OCI-LY1 (cell line): ENCODE measurements at regions not wholly inside any gene's neighbourhood (a gene's known extent, or its start where the extent isn't known, plus 50 kb on each side); places are given as distances from the start of the nearest gene placed in this dataset.

Experiments
- H2AFZ ChIP-seq: fragments of 200-600 bp; sonication (generic), shearing (Covaris generic); 2 replicates; pipeline ENCODE4 v1.6.0; 2014; ENCODE audit warnings: antibody characterized with exemption, mild to moderate bottlenecking, low read length
- H3F3A ChIP-seq: fragments of 200-600 bp; sonication (generic), shearing (Covaris generic); 2 replicates; pipeline ENCODE4 v1.6.0; 2014; ENCODE audit warnings: mild to moderate bottlenecking, antibody characterized with exemption, low read length, moderate library complexity; ENCODE audit not compliant: insufficient read depth
- H3K27ac ChIP-seq: fragments of 200-600 bp; sonication (generic); 2 replicates; pipeline ENCODE4 v1.5.1; 2014; ENCODE audit warnings: low read length, mixed run types, mild to moderate bottlenecking, low read depth; ENCODE audit not compliant: poor library complexity, severe bottlenecking
- H3K27me3 ChIP-seq: fragments of 200-600 bp; sonication (generic); 2 replicates; pipeline ENCODE4 v1.6.0; 2014; ENCODE audit warnings: antibody characterized with exemption, mild to moderate bottlenecking, low read length, moderate library complexity; ENCODE audit not compliant: insufficient read depth
- H3K36me3 ChIP-seq: fragments of 200-600 bp; sonication (generic); 2 replicates; pipeline ENCODE4 v1.6.1; 2014; ENCODE audit warnings: mild to moderate bottlenecking, antibody characterized with exemption, low read length, moderate library complexity, mixed read lengths; ENCODE audit not compliant: insufficient read depth
- H3K4me1 ChIP-seq: fragments of 200-600 bp; sonication (generic); 2 replicates; pipeline ENCODE4 v1.5.1; 2014; ENCODE audit warnings: mild to moderate bottlenecking, low read length, moderate library complexity; ENCODE audit not compliant: insufficient read depth, severe bottlenecking
- H3K4me2 ChIP-seq: fragments of 200-600 bp; sonication (generic), shearing (Covaris generic); 2 replicates; pipeline ENCODE4 v1.6.1; 2014; ENCODE audit warnings: low read length
- H3K4me3 ChIP-seq: fragments of 200-600 bp; sonication (generic); 2 replicates; pipeline ENCODE4 v1.5.1; 2014; ENCODE audit warnings: low read length, low read depth, mild to moderate bottlenecking, mixed read lengths; ENCODE audit not compliant: poor library complexity, severe bottlenecking
- H3K79me2 ChIP-seq: fragments of 200-600 bp; shearing (Covaris generic); 2 replicates; pipeline ENCODE4 v1.6.1; 2016; ENCODE audit warnings: mixed run types, low read length, mixed read lengths; ENCODE audit not compliant: insufficient read depth
- H3K9ac ChIP-seq: fragments of 200-600 bp; sonication (generic), shearing (Covaris generic); 2 replicates; pipeline ENCODE4 v1.6.1; 2014; ENCODE audit warnings: mild to moderate bottlenecking, low read length, mixed read lengths
- H3K9me2 ChIP-seq: fragments of 200-600 bp; sonication (generic), shearing (Covaris generic); 2 replicates; pipeline ENCODE4 v1.6.1; 2014; ENCODE audit warnings: low read depth, mild to moderate bottlenecking, low read length, mixed read lengths
- H3K9me3 ChIP-seq: fragments of 200-600 bp; shearing (Covaris generic); 2 replicates; pipeline ENCODE4 v1.6.1; 2014; ENCODE audit warnings: low read length, mixed read lengths
- H4K20me1 ChIP-seq: fragments of 200-600 bp; sonication (generic), shearing (Covaris generic); 2 replicates; pipeline ENCODE4 v1.6.0; 2016; ENCODE audit warnings: mild to moderate bottlenecking, low read length; ENCODE audit not compliant: insufficient read depth
- CTCF ChIP-seq: fragments of 200-600 bp; sonication (generic), shearing (Covaris generic); IDR thresholded peaks from 2 replicates; pipeline ENCODE4 v1.5.1; 2017; ENCODE audit warnings: mild to moderate bottlenecking, antibody characterized with exemption, low read length, moderate library complexity, mixed read lengths
- EZH2 ChIP-seq: fragments of 200-600 bp; sonication (generic), shearing (Covaris generic); IDR thresholded peaks from 2 replicates; pipeline ENCODE4 v1.8.0; 2017; ENCODE audit warnings: borderline replicate concordance, mixed run types, mild to moderate bottlenecking, antibody characterized with exemption, low read length, moderate library complexity, mixed read lengths

DNA sequence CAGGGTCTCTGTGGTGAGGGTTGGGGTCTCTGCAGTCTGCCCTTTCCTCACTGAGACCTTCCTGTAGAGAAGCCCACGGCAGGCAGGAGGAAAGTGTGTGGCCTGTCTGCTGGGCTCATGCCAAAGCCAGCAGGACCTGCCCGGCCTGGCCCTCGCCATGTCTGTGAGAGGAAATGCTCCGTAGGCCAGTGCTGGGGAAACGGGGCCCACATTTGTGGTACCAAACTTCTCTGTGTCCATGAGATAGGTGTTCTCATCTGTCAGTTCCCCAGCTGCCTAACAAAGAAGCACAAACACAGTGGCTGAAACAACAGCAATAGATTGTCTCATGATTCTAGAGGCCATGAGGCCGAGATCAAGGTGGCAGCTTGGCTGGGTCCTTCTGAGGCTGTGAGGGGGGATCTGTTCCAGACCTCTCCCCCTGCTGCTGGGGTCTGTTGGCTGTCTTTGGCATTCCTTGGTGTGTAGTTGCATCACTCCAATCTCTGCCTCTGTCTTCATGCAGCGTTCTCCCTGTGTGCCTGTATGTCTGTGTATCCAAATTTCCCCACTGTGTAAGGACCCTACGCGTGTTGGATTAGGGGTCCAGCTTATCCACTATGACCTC lies 772.5 kb downstream of the TBC1D22A start:
- no peak overlapping the region for H3K27ac ChIP-seq
- H3K4me1 ChIP-seq, result no peaks in the 10 kb centered on the region
- H3K9ac ChIP-seq, result no peak overlapping the region
- no peaks in the 10 kb centered on the region for H3K9me2 ChIP-seq
- H3K79me2 ChIP-seq, result no peaks in the 10 kb centered on the region
- H3K36me3 ChIP-seq, result no peaks in the 10 kb centered on the region
- H3K4me2 ChIP-seq, result no peak overlapping the region
- no peaks in the 10 kb centered on the region for H3F3A ChIP-seq
- no peaks in the 10 kb centered on the region; the same call in 1 of the 2 replicates for H3K27me3 ChIP-seq
- H4K20me1 ChIP-seq, result no peaks in the 10 kb centered on the region
- H3K4me3 ChIP-seq, result no peak overlapping the region
- no peak for TF ChIP-seq CTCF
- TF ChIP-seq EZH2, result no peak
- H3K9me3 ChIP-seq, result no peaks in the 10 kb centered on the region
- no peak overlapping the region for H2AFZ ChIP-seq

DNA sequence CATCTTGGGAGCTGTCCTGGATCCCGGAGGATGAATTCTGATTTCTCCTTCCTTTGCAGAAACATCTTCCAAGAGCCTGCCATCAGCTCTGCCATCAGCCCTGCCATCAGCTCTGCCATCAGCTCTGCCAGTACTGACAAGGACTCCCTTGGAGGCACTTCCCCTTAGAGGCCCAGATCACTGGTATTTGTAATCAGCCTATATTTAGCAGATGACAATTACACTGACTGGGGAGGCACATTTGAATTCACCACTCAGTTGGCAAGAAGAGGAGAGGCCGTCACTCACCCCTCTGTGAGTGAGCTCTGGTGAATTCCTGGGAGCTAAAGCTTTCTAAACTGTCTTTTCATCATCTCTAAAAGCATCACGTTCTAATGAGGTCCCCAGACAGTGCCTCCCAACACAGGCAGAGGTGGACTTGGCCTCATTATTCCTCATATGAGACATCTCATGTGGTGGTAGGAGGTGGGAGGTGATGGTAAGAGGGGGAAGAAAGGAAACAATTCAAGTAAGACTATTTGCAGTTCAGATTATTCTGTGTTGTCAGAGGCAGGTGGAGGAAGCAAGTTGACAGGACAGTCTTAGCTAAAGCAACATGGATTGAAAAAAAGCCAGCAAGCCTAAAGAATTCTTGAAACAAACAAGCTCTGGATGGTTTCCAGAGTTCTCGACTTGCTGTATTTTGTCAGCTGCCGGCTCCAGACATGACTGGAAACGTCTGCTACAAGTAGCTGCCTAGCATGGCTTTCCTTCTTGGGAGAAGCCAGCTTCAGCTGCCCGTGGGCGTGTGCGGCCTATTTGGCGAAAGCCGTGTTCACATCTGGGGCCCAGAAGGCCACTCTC lies 771.7 kb downstream of the TBC1D22A start:
- H3F3A ChIP-seq, result no peaks in the 10 kb centered on the region
- H4K20me1 ChIP-seq, result no peaks in the 10 kb centered on the region
- H3K36me3 ChIP-seq, result no peaks in the 10 kb centered on the region
- no peak overlapping the region for H3K4me3 ChIP-seq
- no peaks in the 10 kb centered on the region for H3K9me3 ChIP-seq
- no peaks in the 10 kb centered on the region for H3K4me1 ChIP-seq
- H3K4me2 ChIP-seq, result no peak overlapping the region
- H3K27me3 ChIP-seq, result no peaks in the 10 kb centered on the region; the same call in 1 of the 2 replicates
- no peak overlapping the region for H3K27ac ChIP-seq
- H3K79me2 ChIP-seq, result no peaks in the 10 kb centered on the region
- H2AFZ ChIP-seq, result no peak overlapping the region
- no peak overlapping the region for H3K9ac ChIP-seq
- no peaks in the 10 kb centered on the region for H3K9me2 ChIP-seq
- TF ChIP-seq CTCF (no peak), EZH2 (no peak)

DNA sequence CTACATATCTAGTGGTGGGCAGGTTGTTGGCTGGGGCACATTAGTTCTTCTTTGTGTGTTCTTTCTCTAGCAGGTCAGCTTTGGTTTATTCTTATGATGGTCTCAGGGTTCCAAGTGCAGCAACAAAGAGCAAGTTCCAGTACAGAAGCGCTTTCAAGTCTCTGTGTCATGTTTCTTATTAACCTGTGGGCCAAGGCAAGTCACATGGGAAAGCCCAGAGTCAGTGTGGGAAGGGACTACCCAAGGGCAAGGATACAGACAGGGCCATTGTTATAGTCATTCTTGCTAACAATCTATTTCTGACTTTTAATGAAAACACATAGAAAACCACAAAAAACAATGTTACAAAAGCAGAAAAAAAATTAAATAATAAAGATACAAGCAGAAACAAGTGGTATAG lies 754.6 kb downstream of the TBC1D22A start:
- Histone ChIP-seq H3K27ac (no peak overlapping the region), H3K4me1 (no peaks in the 10 kb centered on the region), H3K27me3 (no peaks in the 10 kb centered on the region), H3K4me2 (no peak overlapping the region), H4K20me1 (no peaks in the 10 kb centered on the region), H3K4me3 (no peak overlapping the region), H3K9me3 (no peaks in the 10 kb centered on the region), H2AFZ (no peak overlapping the region), H3K9ac (no peak overlapping the region), H3F3A (no peaks in the 10 kb centered on the region), H3K9me2 (no peaks in the 10 kb centered on the region), H3K36me3 (no peaks in the 10 kb centered on the region), H3K79me2 (no peaks in the 10 kb centered on the region)
- TF ChIP-seq EZH2 (no peak), CTCF (no peak)
